ENCODE measurements at regions not wholly inside any gene's neighbourhood (a gene's known extent, or its start where the extent isn't known, plus 50 kb on each side); places are given as distances from the start of the nearest gene placed in this dataset.

GRCh38 chr2:217304582-217304981, 444.7 kb upstream of the TNP1 start:
- TF ChIP-seq CTCF (conservative IDR thresholded peaks at IDR 0.05; ENCODE audit: low read depth, low read length) = no peak
- no peak for TF ChIP-seq EZH2 (IDR thresholded peaks at IDR 0.05; ENCODE audit: borderline replicate concordance, low read depth, low read length, poor library complexity, severe bottlenecking)
